Fibroblast of the aortic adventitia (primary cell): ENCODE measurements at regions not wholly inside any gene's neighbourhood (a gene's known extent, or its start where the extent isn't known, plus 50 kb on each side); places are given as distances from the start of the nearest gene placed in this dataset.
"Not testable (repeated sequence)": the region's sequence is repeated elsewhere in the genome, so short reads cannot be mapped to it uniquely, and the experiment has no call there.

ENCODE experiments used
- DNase-seq: peaks from one replicate; pipeline ENCODE4 v3.0.0-alpha.2; 2010; ENCODE audit warnings: low read depth
- H3K4me3 ChIP-seq: 2 replicates; pipeline ENCODE4 v1.5.1; 2011; ENCODE audit warnings: low read depth, mild to moderate bottlenecking, control low read depth, low read length, moderate library complexity
- TF ChIP-seq, protein P1 (sequence below): IDR thresholded peaks from 2 replicates; pipeline ENCODE4 v1.5.1; 2011; ENCODE audit warnings: mild to moderate bottlenecking, low read length, control low read depth, inconsistent platforms; ENCODE audit not compliant: insufficient read depth

DNA sequence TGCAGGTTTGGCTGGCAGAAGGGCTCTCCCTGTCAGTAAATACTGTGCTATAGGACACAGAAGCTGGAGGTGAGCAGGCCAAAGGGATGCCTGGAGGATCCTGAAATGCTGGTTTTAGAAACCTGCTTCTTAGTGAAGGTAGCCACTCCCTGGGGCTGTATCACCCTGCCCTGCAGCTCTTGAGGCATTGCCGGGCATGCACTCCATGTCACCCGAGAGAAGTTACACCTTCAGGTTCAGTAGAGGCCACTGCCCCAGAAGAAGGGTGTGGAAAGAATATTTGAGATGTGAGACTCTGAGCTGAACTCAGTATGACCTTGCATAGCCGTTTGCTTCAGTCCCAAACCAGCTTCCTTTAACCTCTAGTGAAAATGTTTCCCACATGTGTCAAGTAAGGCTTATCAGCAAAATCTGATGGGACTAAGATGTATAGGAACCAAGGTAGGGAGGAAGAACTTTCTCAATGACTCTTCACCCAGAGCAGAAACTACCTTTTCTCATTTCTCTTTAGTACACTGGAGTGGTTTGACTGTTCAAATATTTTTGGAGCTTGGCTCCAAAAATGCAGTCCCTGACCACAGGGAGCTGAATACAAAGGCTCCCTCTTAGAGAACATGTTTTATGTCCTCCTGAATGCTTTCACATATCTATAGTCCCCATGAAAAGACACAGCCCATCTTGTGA lies 164.5 kb upstream of the DYRK2 start:
- H3K4me3 ChIP-seq = no peak overlapping the region
- TF ChIP-seq, protein P1, sequence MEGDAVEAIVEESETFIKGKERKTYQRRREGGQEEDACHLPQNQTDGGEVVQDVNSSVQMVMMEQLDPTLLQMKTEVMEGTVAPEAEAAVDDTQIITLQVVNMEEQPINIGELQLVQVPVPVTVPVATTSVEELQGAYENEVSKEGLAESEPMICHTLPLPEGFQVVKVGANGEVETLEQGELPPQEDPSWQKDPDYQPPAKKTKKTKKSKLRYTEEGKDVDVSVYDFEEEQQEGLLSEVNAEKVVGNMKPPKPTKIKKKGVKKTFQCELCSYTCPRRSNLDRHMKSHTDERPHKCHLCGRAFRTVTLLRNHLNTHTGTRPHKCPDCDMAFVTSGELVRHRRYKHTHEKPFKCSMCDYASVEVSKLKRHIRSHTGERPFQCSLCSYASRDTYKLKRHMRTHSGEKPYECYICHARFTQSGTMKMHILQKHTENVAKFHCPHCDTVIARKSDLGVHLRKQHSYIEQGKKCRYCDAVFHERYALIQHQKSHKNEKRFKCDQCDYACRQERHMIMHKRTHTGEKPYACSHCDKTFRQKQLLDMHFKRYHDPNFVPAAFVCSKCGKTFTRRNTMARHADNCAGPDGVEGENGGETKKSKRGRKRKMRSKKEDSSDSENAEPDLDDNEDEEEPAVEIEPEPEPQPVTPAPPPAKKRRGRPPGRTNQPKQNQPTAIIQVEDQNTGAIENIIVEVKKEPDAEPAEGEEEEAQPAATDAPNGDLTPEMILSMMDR = no peak
- no peak for DNase-seq

DNA sequence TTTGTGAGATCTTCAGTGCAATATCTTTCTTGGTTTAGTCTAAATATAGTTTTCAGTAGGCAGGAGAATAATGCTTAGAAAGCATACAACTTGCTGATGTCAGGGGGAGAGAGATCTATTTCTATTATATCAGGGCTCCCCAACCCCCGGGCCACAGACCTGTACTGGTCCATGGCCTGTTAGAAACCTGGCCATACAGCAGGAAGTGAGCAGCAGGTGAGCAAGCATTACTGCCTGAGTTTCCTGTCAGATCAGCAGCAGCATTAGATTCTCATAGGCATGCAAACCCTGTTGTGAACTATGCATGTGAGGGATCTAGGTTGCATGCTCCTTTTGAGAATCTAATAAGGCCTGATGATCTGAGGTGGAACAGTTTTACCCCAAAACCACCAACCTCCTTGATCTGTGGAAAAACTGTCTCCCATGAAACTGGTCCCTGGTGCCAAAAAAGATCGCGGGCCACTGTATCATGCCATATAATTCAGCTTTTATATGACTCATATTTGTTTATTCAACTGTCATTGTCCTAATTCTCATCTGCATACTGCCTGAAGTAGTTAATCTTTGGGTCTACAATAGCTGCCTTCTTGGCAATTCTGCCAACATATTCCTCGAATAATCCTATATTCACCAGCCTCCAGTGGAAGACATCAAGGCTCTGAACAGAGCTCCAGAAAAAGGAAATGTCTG lies 163.6 kb upstream of the DYRK2 start:
- no peak for DNase-seq
- no peak overlapping the region for H3K4me3 ChIP-seq
- TF ChIP-seq, protein P1 = no peak

DNA sequence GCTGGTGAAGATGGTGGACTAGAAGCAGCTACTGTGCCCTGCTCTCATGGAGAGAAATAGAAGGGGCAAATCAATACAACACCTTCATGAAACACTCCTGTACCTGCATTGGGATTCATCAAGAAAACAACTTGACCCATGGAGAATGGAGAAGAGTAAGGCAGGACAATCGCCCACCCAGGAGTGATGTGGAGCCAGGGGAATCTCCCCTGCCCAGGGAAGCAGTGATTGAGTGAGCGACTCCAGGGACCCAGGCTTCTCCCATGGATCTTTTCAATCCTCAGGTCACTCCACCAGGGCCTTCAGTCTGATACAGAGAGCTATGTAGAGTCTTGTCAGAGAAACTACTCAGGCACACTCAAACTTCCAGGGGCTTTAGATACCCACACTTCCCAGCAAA lies 161.9 kb upstream of the DYRK2 start:
- TF ChIP-seq, protein P1 = no peak
- no peak for DNase-seq
- no peak overlapping the region for H3K4me3 ChIP-seq

DNA sequence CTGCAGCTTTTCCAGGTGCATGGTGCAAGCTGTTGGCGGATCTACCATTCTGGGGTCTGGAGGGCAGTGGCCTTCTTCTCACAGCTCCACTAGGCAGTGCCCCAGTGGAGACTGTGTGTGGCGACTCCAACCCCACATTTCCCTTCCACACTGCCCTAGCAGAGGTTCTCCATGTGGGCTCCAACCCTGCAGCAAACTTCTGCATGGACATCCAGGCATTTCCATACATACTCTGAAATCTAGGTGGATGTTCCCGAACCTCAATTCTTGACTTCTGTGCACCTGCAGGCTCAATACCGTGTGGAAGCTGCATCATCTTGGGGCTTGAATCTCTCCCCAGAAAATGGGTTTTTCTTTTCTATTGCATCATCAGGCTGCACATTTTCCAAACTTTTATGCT lies 160.2 kb upstream of the DYRK2 start:
- DNase-seq, H3K4me3 ChIP-seq: not testable (repeated sequence)

DNA sequence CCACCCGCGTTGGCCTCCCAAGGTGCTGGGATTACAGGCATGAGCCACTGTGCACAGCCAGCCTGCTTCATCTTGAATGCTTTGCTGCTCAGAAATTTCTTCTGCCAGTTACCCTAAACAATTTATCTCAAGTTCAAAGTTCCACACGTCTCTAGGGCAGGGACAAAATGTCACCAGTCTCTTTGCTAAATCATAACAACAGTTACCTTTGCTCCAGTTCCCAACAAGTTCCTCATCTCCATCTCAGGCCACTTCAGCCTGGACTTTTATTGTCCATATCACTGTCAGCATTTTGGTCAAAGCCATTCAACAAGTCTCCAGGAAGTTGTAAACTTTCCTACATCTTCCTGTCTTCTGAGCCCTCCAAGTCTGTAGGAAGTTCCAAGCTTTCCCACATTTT lies 159.5 kb upstream of the DYRK2 start:
- TF ChIP-seq, protein P1 = no peak
- H3K4me3 ChIP-seq = no peak overlapping the region
- no peak for DNase-seq

DNA sequence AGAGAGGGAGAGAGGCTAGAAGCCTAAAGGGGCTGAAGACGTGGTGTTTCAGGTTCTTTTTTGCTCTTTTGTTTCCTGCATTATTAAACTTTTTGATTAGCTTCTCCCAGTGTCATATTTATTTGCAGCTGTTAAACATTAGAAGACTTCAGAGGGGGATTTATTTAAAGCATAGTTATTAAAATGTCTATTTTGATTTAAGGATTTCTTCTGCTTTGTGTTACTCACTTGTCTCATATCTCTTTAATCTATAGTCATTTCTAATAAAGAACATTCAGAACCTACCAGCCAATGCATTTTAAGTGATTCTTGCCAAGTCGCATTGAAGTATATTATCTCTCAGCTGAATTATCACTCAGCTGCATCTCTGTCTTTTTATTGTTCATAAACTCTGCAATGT lies 152.0 kb upstream of the DYRK2 start:
- TF ChIP-seq, protein P1 = no peak
- H3K4me3 ChIP-seq = no peak overlapping the region
- DNase-seq = no peak

DNA sequence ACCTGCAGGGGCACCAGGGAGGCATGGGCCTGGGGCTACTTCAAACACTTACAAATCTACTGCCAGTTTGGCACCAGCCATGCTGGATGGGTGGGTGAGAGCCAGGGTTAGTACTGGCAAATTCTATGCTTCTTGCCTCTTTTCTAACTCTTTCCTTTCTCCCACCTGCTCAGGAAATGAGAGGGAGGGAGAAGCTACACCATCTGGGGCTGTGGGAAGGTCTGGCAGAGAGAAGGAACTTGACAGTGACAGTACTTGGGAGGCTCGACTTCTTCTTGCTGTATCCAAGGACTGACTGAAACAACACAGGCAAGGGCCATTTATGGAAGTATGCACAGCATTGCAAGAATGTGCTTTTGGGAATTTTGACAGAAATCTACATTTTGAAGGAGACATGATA lies 149.6 kb upstream of the DYRK2 start:
- DNase-seq = no peak
- TF ChIP-seq, protein P1 = no peak
- no peak overlapping the region for H3K4me3 ChIP-seq
